ENCODE measurements at regions not wholly inside any gene's neighbourhood (a gene's known extent, or its start where the extent isn't known, plus 50 kb on each side); places are given as distances from the start of the nearest gene placed in this dataset.

GRCh38 chr4:71938776-71939175, 93.0 kb upstream of the NPFFR2 start:
- TF ChIP-seq CTCF (IDR thresholded peaks at IDR 0.05; ENCODE audit: poor library complexity) (no peak), EZH2 (IDR thresholded peaks at IDR 0.05; ENCODE audit: borderline replicate concordance) (no peak), EZH2phosphoT487 (IDR thresholded peaks at IDR 0.05; ENCODE audit: low read depth, severe bottlenecking, unreplicated experiment) (no peak)
